ENCODE measurements at regions not wholly inside any gene's neighbourhood (a gene's known extent, or its start where the extent isn't known, plus 50 kb on each side); places are given as distances from the start of the nearest gene placed in this dataset.

- H3K27me3 ChIP-seq (replicated peaks; ENCODE audit: control insufficient read depth, insufficient read depth, low read length) = no peaks in the 10 kb centered on the region
- no peaks in the 10 kb centered on the region for H3K36me3 ChIP-seq (ENCODE audit: control insufficient read depth, insufficient read depth, low read length)
- no peak overlapping the region for H3K4me3 ChIP-seq (ENCODE audit: low read depth, low read length)
- peaks cover 14% of the 10 kb centered on the region for H3K9me3 Mint-ChIP-seq (ENCODE audit: unreplicated experiment)
- H3K36me3 Mint-ChIP-seq (ENCODE audit: insufficient read depth, unreplicated experiment) = no peaks in the 10 kb centered on the region
- no peak for TF ChIP-seq CTCF (IDR thresholded peaks at IDR 0.05; ENCODE audit: insufficient read depth in 1 of 2, low read depth in 1 of 2, low read length in 1 of 2, severe bottlenecking in 1 of 2, unreplicated experiment in 1 of 2)
- no peak overlapping the region for H3K27ac Mint-ChIP-seq (ENCODE audit: unreplicated experiment)
- POLR2A ChIA-PET = no interaction called here
- no peak for DNase-seq
- H3K4me3 Mint-ChIP-seq (ENCODE audit: unreplicated experiment) = no peak overlapping the region
- peaks cover 5% of the 10 kb centered on the region for H3K27me3 Mint-ChIP-seq (ENCODE audit: insufficient read depth, unreplicated experiment)
- no peaks in the 10 kb centered on the region for H3K4me1 ChIP-seq
- H3K9me3 ChIP-seq = no peaks in the 10 kb centered on the region
- CTCF ChIA-PET = no interaction called here
- H3K4me1 Mint-ChIP-seq (ENCODE audit: low read depth, unreplicated experiment) = no peaks in the 10 kb centered on the region
- no TSS peak for BruUV-seq (replicated peaks)
- intact Hi-C loops (cut with micrococcal nuclease; ENCODE audit: unreplicated experiment) = no loop called here
These were observed 720.8 kb downstream of the DCDC2C start for GRCh38 chr2:4424153-4424552.

DNA sequence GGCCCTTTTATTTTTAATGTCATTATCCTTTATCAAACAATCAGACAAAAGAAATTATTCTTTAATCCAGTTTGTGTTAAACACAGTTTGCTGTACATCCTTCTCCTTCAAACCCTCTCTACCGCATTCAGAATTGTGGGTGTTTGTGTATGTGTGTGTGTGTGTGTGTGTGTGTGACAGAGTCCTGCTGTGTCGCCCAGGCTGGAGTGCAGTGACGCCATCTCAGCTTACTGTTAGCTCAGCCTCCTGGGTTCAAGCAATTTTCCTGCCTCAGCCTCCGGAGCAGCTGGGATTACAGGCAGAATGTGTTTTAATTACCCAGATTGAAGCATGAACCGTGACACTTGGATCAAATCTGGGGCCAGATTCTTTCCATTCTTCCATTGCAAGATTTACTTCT, 723.7 kb downstream of the DCDC2C start:
- no peak for DNase-seq
- no peak for TF ChIP-seq CTCF (IDR thresholded peaks at IDR 0.05; ENCODE audit: insufficient read depth in 1 of 2, low read depth in 1 of 2, low read length in 1 of 2, severe bottlenecking in 1 of 2, unreplicated experiment in 1 of 2)
- intact Hi-C loops (cut with micrococcal nuclease; ENCODE audit: unreplicated experiment) = no loop called here
- Mint-ChIP-seq H3K4me3 (ENCODE audit: unreplicated experiment) (no peak overlapping the region), H3K9me3 (ENCODE audit: unreplicated experiment) (peaks cover 3% of the 10 kb centered on the region), H3K27ac (ENCODE audit: unreplicated experiment) (no peak overlapping the region), H3K27me3 (ENCODE audit: insufficient read depth, unreplicated experiment) (peaks cover 3% of the 10 kb centered on the region), H3K36me3 (ENCODE audit: insufficient read depth, unreplicated experiment) (no peaks in the 10 kb centered on the region), H3K4me1 (ENCODE audit: low read depth, unreplicated experiment) (no peaks in the 10 kb centered on the region)
- POLR2A ChIA-PET = no interaction called here
- BruUV-seq (replicated peaks) = no TSS peak
- no peaks in the 10 kb centered on the region for H3K4me1 ChIP-seq
- H3K9me3 ChIP-seq = no peaks in the 10 kb centered on the region
- no peaks in the 10 kb centered on the region for H3K27me3 ChIP-seq (replicated peaks; ENCODE audit: control insufficient read depth, insufficient read depth, low read length)
- no peak overlapping the region for H3K4me3 ChIP-seq (ENCODE audit: low read depth, low read length)
- CTCF ChIA-PET = no interaction called here
- no peaks in the 10 kb centered on the region for H3K36me3 ChIP-seq (ENCODE audit: control insufficient read depth, insufficient read depth, low read length)

GRCh38 chr2:4445821-4446220, 742.4 kb downstream of the DCDC2C start:
- Histone ChIP-seq H3K4me3 (ENCODE audit: low read depth, low read length) (no peak overlapping the region), H3K9me3 (no peaks in the 10 kb centered on the region), H3K27me3 (replicated peaks; ENCODE audit: control insufficient read depth, insufficient read depth, low read length) (no peaks in the 10 kb centered on the region), H3K4me1 (no peaks in the 10 kb centered on the region), H3K36me3 (ENCODE audit: control insufficient read depth, insufficient read depth, low read length) (no peaks in the 10 kb centered on the region)
- peaks cover 5% of the 10 kb centered on the region for H3K9me3 Mint-ChIP-seq (ENCODE audit: unreplicated experiment)
- no peaks in the 10 kb centered on the region for H3K27me3 Mint-ChIP-seq (ENCODE audit: insufficient read depth, unreplicated experiment)
- H3K4me3 Mint-ChIP-seq (ENCODE audit: unreplicated experiment) = no peak overlapping the region
- no TSS peak for BruUV-seq (replicated peaks)
- H3K27ac Mint-ChIP-seq (ENCODE audit: unreplicated experiment) = no peak overlapping the region
- no peak for DNase-seq
- no peak for TF ChIP-seq CTCF (IDR thresholded peaks at IDR 0.05; ENCODE audit: insufficient read depth in 1 of 2, low read depth in 1 of 2, low read length in 1 of 2, severe bottlenecking in 1 of 2, unreplicated experiment in 1 of 2)
- POLR2A ChIA-PET = no interaction called here
- intact Hi-C loops (cut with micrococcal nuclease; ENCODE audit: unreplicated experiment) = no loop called here
- no peaks in the 10 kb centered on the region for H3K4me1 Mint-ChIP-seq (ENCODE audit: low read depth, unreplicated experiment)
- CTCF ChIA-PET = no interaction called here
- H3K36me3 Mint-ChIP-seq (ENCODE audit: insufficient read depth, unreplicated experiment) = no peaks in the 10 kb centered on the region

All from Caco-2 (cell line).